K562 (cell line): ENCODE measurements at regions not wholly inside any gene's neighbourhood (a gene's known extent, or its start where the extent isn't known, plus 50 kb on each side); places are given as distances from the start of the nearest gene placed in this dataset.

Experiments used
- ATAC-seq: fragments of 200-7000 bp; cut with Tn5 transposase; 3 replicates; pipeline ENCODE4 v1.9.1; 2020; ENCODE audit warnings: moderate library complexity
- BruUV-seq: library from RNA; stranded (reverse); fragments of 400-500 nt; replicated peaks from 2 replicates; lab custom pipeline; 2021; lab: Mats Ljungman, UMichigan
- CTCF ChIA-PET: fragments of 300-600 bp; formaldehyde crosslinking; extraction: SDS; loops from one replicate; lab custom pipeline; 2021; ENCODE audit warnings: low intra/inter-chr PET ratio; lab: Yijun Ruan, JAX
- POLR2A ChIA-PET: fragments of 300-600, 350-650 bp; sonication (Branson Sonifier 250); formaldehyde crosslinking; extraction: SDS; loops from one replicate; lab custom pipeline; 2021; ENCODE audit warnings: antibody characterized with exemption, inconsistent platforms; lab: Yijun Ruan, JAX
- DNase-seq, 4 experiments: peaks; one replicate each; pipeline versions ENCODE4 v3.0.0 to v3.0.0-alpha.2; 2011 to 2018; ENCODE audit warnings: low spot score in 3 of 4, mixed read lengths in 3 of 4; ENCODE audit errors: extremely low read depth in 1 of 4
- FAIRE-seq: peaks from 2 replicates; lab custom pipeline; 2011; peaks lifted over from hg19 to GRCh38; lab: Jason Lieb, UNC
- H2AFZ ChIP-seq: 2 replicates; pipeline ENCODE4 v1.6.0; 2011; ENCODE audit warnings: low read depth, low read length, control low read depth, inconsistent platforms
- H3K27ac ChIP-seq: fragments of 200-600 bp; 3 replicates; pipeline ENCODE4 v1.8.0; 2011; ENCODE audit warnings: low read depth, mild to moderate bottlenecking, control low read depth, inconsistent platforms, low read length, moderate library complexity, mixed read lengths; ENCODE audit errors: extremely low read depth
- H3K27me3 ChIP-seq, 2 experiments: fragments of 300-600 bp in 1 of 2; 2 replicates in 1 of 2; 3 replicates in 1 of 2; pipeline versions ENCODE4 v1.6.0 to v1.8.0; 2011; ENCODE audit warnings: inconsistent platforms in 2 of 2, low read length in 2 of 2, mild to moderate bottlenecking in 1 of 2, mixed read lengths in 1 of 2, moderate library complexity in 1 of 2; ENCODE audit not compliant: control insufficient read depth in 2 of 2, insufficient read depth in 2 of 2
- H3K36me3 ChIP-seq: fragments of 300-600 bp; 3 replicates; pipeline ENCODE4 v1.8.0; 2011; ENCODE audit warnings: mild to moderate bottlenecking, low read length, inconsistent platforms; ENCODE audit not compliant: control insufficient read depth, insufficient read depth
- H3K4me1 ChIP-seq, 2 experiments: fragments of 200-600 bp in 1 of 2; replicated peaks in 1 of 2; 2 replicates in 1 of 2; 3 replicates in 1 of 2; pipeline versions ENCODE4 v1.5.1 to v1.8.0; 2011; ENCODE audit warnings: inconsistent platforms in 2 of 2, low read length in 2 of 2, mild to moderate bottlenecking in 1 of 2, mixed read lengths in 1 of 2, moderate library complexity in 1 of 2; ENCODE audit not compliant: control insufficient read depth in 2 of 2, insufficient read depth in 2 of 2
- H3K4me2 ChIP-seq: 2 replicates; pipeline ENCODE4 v1.6.1; 2011; ENCODE audit warnings: low read length, control low read depth, inconsistent platforms, mixed read lengths; ENCODE audit not compliant: insufficient read depth
- H3K4me3 ChIP-seq: fragments of 200-600 bp; sonication (generic), shearing (Covaris generic); 2 replicates; pipeline ENCODE4 v1.5.1; 2016; ENCODE audit warnings: control low read depth, inconsistent platforms
- H3K79me2 ChIP-seq: fragments of 200-600 bp; 3 replicates; pipeline ENCODE4 v1.8.0; 2011; ENCODE audit warnings: low read length, inconsistent platforms; ENCODE audit not compliant: control insufficient read depth, insufficient read depth
- H3K9ac ChIP-seq, 2 experiments: 2 replicates each; pipeline versions ENCODE4 v1.6.0 to v1.6.1; 2011; ENCODE audit warnings: low read depth in 2 of 2, low read length in 2 of 2, control low read depth in 1 of 2, inconsistent platforms in 1 of 2, mild to moderate bottlenecking in 1 of 2, mixed read lengths in 1 of 2; ENCODE audit not compliant: insufficient read depth in 1 of 2
- H3K9me1 ChIP-seq: one replicate; pipeline ENCODE4 v1.6.0; 2011; ENCODE audit warnings: inconsistent platforms, mild to moderate bottlenecking, low read length, moderate library complexity; ENCODE audit not compliant: control insufficient read depth, insufficient read depth
- H3K9me3 ChIP-seq: replicated peaks from 2 replicates; pipeline ENCODE4 v1.5.1; 2011; ENCODE audit warnings: low read depth, low read length, inconsistent platforms; ENCODE audit not compliant: control insufficient read depth, insufficient read depth
- H4K20me1 ChIP-seq: replicated peaks from 2 replicates; pipeline ENCODE4 v1.6.1; 2011; ENCODE audit warnings: low read length, inconsistent platforms, mixed read lengths; ENCODE audit not compliant: control insufficient read depth, insufficient read depth
- ELF2 ChIP-seq: fragments of 250-450 bp; sonication (Bioruptor Pico); IDR thresholded peaks from 2 replicates; pipeline ENCODE4 v1.5.0; 2021; ENCODE audit warnings: mild to moderate bottlenecking
- JUN ChIP-seq, 2 experiments: sonication (generic) in 1 of 2; formaldehyde crosslinking in 1 of 2; IDR thresholded peaks; 2 replicates each; pipeline versions ENCODE4 v1.6.1 to v1.8.0; 2012 to 2022; ENCODE audit warnings: borderline replicate concordance in 2 of 2, mild to moderate bottlenecking in 2 of 2, improper control_type of control experiment in 1 of 2, low read depth in 1 of 2, low read length in 1 of 2, missing genetic modification reagents in 1 of 2
- MIER1 ChIP-seq: fragments of 450-650 bp; IDR thresholded peaks from 2 replicates; pipeline ENCODE4 v1.6.1; 2016; ENCODE audit warnings: antibody characterized with exemption, mild to moderate bottlenecking, low read depth
- PHF8 ChIP-seq: fragments of 200-600 bp; sonication (generic); IDR thresholded peaks from 2 replicates; pipeline ENCODE4 v1.6.1; 2012; ENCODE audit warnings: mixed run types, mild to moderate bottlenecking, inconsistent platforms, low read length, moderate library complexity, borderline replicate concordance
- PPARD ChIP-seq: fragments of 250-450 bp; sonication (Bioruptor Pico); IDR thresholded peaks from 2 replicates; pipeline ENCODE4 v1.8.0; 2022; ENCODE audit warnings: inconsistent platforms, mild to moderate bottlenecking, moderate library complexity
- ZC3H8 ChIP-seq: fragments of 450-650 bp; IDR thresholded peaks from 2 replicates; pipeline ENCODE4 v1.6.1; 2017
- ZNF134 ChIP-seq: fragments of 250-450 bp; sonication (Bioruptor Pico); conservative IDR thresholded peaks from 2 replicates; pipeline ENCODE4 v1.4.0; 2020
- ZNF75A ChIP-seq: fragments of 450-650 bp; formaldehyde crosslinking; IDR thresholded peaks from 2 replicates; pipeline ENCODE4 v1.4.0; 2020; ENCODE audit warnings: mild to moderate bottlenecking
- WGBS: fragments of 100-300 bp; shearing (Covaris generic); methylation state at CpG from one replicate; pipeline ENCODE4 v1.1.6; 2016; ENCODE audit warnings: low coverage, mixed read lengths; ENCODE audit not compliant: insufficient coverage; ENCODE audit errors: missing lambda C conversion rate; 5-methylcytosine and 5-hydroxymethylcytosine counted together
- in situ Hi-C: fragments of 300-500 bp; cut with MboI; formaldehyde crosslinking; loops from 4 replicates; pipeline ENCODE4 v1.15.0; 2018; ENCODE audit warnings: inconsistent platforms, mixed read lengths
- intact Hi-C: fragments of 100-400 bp; cut with micrococcal nuclease; formaldehyde crosslinking; loops from 2 replicates; pipeline ENCODE4 v1.14.2; 2022
- TF ChIP-seq, protein P1 (sequence below): sonication (generic); formaldehyde crosslinking; IDR thresholded peaks from 2 replicates; pipeline ENCODE4 v1.8.0; 2023; ENCODE audit warnings: mild to moderate bottlenecking, missing genetic modification reagents
- TF ChIP-seq, protein P2 (sequence below): fragments of 250-450 bp; sonication (Bioruptor Pico); IDR thresholded peaks from 2 replicates; pipeline ENCODE4 v1.5.0; 2020; ENCODE audit warnings: mild to moderate bottlenecking, borderline replicate concordance
- TF ChIP-seq, protein P3 (sequence below), 3 experiments: IDR thresholded peaks in 2 of 3; conservative IDR thresholded peaks in 1 of 3; 2 replicates each; pipeline ENCODE4 v1.5.1; 2011 to 2012; ENCODE audit warnings: low read length in 3 of 3, mild to moderate bottlenecking in 3 of 3, control low read depth in 2 of 3, improper control_type of control experiment in 1 of 3, inconsistent platforms in 1 of 3, low read depth in 1 of 3, mixed read lengths in 1 of 3, moderate library complexity in 1 of 3; ENCODE audit not compliant: insufficient read depth in 2 of 3

DNA sequence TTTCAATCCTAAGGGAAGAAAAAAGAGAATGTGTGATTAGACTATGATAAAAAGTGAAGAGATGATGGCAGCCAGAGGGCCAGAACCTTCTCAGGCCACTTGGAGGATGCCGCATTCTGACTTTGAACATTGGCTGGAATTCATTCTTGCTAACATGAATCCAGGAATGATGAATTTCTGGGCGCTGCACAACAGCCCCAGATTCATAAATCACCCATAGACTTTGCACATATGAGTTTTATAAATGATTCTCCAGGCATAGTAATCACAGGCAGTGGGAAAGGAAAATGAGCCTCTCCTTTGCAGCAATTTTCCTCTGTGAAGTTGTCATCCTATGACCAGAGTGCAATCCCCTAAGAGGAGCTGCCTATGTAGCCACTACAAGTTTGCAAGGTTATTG is 555.4 kb downstream of the KCTD12 start:
- BruUV-seq, result no TSS peak
- ATAC-seq, result no peak
- no peak overlapping the region for H3K27ac ChIP-seq
- TF ChIP-seq ZNF134 (CRISPR knock-in tag) (no peak), MIER1 (no peak), ZNF75A (CRISPR knock-in tag) (no peak), PPARD (CRISPR knock-in tag) (no peak), JUN (IDR thresholded peaks at IDR 0.05; ENCODE audit: borderline replicate concordance, low read depth, low read length) (no peak), JUN (CRISPR knock-in tag; IDR thresholded peaks at IDR 0.05; ENCODE audit: borderline replicate concordance) (no peak), PHF8 (no peak), ELF2 (CRISPR knock-in tag) (no peak), ZC3H8 (no peak)
- TF ChIP-seq, protein P1, sequence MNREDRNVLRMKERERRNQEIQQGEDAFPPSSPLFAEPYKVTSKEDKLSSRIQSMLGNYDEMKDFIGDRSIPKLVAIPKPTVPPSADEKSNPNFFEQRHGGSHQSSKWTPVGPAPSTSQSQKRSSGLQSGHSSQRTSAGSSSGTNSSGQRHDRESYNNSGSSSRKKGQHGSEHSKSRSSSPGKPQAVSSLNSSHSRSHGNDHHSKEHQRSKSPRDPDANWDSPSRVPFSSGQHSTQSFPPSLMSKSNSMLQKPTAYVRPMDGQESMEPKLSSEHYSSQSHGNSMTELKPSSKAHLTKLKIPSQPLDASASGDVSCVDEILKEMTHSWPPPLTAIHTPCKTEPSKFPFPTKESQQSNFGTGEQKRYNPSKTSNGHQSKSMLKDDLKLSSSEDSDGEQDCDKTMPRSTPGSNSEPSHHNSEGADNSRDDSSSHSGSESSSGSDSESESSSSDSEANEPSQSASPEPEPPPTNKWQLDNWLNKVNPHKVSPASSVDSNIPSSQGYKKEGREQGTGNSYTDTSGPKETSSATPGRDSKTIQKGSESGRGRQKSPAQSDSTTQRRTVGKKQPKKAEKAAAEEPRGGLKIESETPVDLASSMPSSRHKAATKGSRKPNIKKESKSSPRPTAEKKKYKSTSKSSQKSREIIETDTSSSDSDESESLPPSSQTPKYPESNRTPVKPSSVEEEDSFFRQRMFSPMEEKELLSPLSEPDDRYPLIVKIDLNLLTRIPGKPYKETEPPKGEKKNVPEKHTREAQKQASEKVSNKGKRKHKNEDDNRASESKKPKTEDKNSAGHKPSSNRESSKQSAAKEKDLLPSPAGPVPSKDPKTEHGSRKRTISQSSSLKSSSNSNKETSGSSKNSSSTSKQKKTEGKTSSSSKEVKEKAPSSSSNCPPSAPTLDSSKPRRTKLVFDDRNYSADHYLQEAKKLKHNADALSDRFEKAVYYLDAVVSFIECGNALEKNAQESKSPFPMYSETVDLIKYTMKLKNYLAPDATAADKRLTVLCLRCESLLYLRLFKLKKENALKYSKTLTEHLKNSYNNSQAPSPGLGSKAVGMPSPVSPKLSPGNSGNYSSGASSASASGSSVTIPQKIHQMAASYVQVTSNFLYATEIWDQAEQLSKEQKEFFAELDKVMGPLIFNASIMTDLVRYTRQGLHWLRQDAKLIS (CRISPR knock-in tag), result no peak
- TF ChIP-seq, protein P2, sequence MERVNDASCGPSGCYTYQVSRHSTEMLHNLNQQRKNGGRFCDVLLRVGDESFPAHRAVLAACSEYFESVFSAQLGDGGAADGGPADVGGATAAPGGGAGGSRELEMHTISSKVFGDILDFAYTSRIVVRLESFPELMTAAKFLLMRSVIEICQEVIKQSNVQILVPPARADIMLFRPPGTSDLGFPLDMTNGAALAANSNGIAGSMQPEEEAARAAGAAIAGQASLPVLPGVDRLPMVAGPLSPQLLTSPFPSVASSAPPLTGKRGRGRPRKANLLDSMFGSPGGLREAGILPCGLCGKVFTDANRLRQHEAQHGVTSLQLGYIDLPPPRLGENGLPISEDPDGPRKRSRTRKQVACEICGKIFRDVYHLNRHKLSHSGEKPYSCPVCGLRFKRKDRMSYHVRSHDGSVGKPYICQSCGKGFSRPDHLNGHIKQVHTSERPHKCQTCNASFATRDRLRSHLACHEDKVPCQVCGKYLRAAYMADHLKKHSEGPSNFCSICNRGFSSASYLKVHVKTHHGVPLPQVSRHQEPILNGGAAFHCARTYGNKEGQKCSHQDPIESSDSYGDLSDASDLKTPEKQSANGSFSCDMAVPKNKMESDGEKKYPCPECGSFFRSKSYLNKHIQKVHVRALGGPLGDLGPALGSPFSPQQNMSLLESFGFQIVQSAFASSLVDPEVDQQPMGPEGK, result no peak
- TF ChIP-seq, protein P3, sequence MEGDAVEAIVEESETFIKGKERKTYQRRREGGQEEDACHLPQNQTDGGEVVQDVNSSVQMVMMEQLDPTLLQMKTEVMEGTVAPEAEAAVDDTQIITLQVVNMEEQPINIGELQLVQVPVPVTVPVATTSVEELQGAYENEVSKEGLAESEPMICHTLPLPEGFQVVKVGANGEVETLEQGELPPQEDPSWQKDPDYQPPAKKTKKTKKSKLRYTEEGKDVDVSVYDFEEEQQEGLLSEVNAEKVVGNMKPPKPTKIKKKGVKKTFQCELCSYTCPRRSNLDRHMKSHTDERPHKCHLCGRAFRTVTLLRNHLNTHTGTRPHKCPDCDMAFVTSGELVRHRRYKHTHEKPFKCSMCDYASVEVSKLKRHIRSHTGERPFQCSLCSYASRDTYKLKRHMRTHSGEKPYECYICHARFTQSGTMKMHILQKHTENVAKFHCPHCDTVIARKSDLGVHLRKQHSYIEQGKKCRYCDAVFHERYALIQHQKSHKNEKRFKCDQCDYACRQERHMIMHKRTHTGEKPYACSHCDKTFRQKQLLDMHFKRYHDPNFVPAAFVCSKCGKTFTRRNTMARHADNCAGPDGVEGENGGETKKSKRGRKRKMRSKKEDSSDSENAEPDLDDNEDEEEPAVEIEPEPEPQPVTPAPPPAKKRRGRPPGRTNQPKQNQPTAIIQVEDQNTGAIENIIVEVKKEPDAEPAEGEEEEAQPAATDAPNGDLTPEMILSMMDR (IDR thresholded peaks at IDR 0.05 in 2 of 3, conservative IDR thresholded peaks at IDR 0.05 in 1 of 3; ENCODE audit: insufficient read depth in 2 of 3, low read depth in 1 of 3, low read length in 3 of 3), result no peak
- TF ChIP-seq, all 486 proteins: peak for 0
- in situ Hi-C loops, result no loop called here
- no peak for DNase-seq
- no peak overlapping the region for H3K4me2 ChIP-seq
- POLR2A ChIA-PET, result no interaction called here
- H2AFZ ChIP-seq, result no peak overlapping the region
- no peaks in the 10 kb centered on the region for H3K27me3 ChIP-seq
- no peak overlapping the region for H3K9ac ChIP-seq
- no peaks in the 10 kb centered on the region for H3K9me1 ChIP-seq
- no peaks in the 10 kb centered on the region for H3K36me3 ChIP-seq
- no peaks in the 10 kb centered on the region for H4K20me1 ChIP-seq
- H3K4me1 ChIP-seq, result no peaks in the 10 kb centered on the region
- FAIRE-seq, result no peak
- H3K79me2 ChIP-seq, result no peaks in the 10 kb centered on the region
- 0% methylated on average over 2 of the region's 2 CpGs for WGBS
- intact Hi-C loops, result no loop called here
- no peaks in the 10 kb centered on the region for H3K9me3 ChIP-seq
- H3K4me3 ChIP-seq, result no peak overlapping the region
- CTCF ChIA-PET, result no interaction called here
